ENCODE measurements at regions not wholly inside any gene's neighbourhood (a gene's known extent, or its start where the extent isn't known, plus 50 kb on each side); places are given as distances from the start of the nearest gene placed in this dataset.

GRCh38 chr18:51287818-51288508, 90.5 kb upstream of the MEX3C start:
- no peak overlapping the region for H3K4me3 ChIP-seq (ENCODE audit: low read depth, low read length)
- TF ChIP-seq, protein P1, sequence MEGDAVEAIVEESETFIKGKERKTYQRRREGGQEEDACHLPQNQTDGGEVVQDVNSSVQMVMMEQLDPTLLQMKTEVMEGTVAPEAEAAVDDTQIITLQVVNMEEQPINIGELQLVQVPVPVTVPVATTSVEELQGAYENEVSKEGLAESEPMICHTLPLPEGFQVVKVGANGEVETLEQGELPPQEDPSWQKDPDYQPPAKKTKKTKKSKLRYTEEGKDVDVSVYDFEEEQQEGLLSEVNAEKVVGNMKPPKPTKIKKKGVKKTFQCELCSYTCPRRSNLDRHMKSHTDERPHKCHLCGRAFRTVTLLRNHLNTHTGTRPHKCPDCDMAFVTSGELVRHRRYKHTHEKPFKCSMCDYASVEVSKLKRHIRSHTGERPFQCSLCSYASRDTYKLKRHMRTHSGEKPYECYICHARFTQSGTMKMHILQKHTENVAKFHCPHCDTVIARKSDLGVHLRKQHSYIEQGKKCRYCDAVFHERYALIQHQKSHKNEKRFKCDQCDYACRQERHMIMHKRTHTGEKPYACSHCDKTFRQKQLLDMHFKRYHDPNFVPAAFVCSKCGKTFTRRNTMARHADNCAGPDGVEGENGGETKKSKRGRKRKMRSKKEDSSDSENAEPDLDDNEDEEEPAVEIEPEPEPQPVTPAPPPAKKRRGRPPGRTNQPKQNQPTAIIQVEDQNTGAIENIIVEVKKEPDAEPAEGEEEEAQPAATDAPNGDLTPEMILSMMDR (conservative IDR thresholded peaks at IDR 0.05; ENCODE audit: low read depth, low read length) = no peak
- DNase-seq (ENCODE audit: low read depth) = no peak

- DNase-seq (ENCODE audit: low read depth) = no peak
- no peak overlapping the region for H3K4me3 ChIP-seq (ENCODE audit: low read depth, low read length)
- TF ChIP-seq, protein P1 (conservative IDR thresholded peaks at IDR 0.05; ENCODE audit: low read depth, low read length) = no peak
Measured at GRCh38 chr18:51288582-51288981, 91.1 kb upstream of the MEX3C start.

GRCh38 chr18:51290860-51291259, 93.4 kb upstream of the MEX3C start:
- TF ChIP-seq, protein P1 (conservative IDR thresholded peaks at IDR 0.05; ENCODE audit: low read depth, low read length) = no peak
- DNase-seq (ENCODE audit: low read depth) = no peak
- H3K4me3 ChIP-seq (ENCODE audit: low read depth, low read length) = no peak overlapping the region

- TF ChIP-seq, protein P1 (conservative IDR thresholded peaks at IDR 0.05; ENCODE audit: low read depth, low read length) = no peak
- H3K4me3 ChIP-seq (ENCODE audit: low read depth, low read length) = no peak overlapping the region
- no peak for DNase-seq (ENCODE audit: low read depth)
Measured at GRCh38 chr18:51300912-51301311, 103.4 kb upstream of the MEX3C start.

DNA sequence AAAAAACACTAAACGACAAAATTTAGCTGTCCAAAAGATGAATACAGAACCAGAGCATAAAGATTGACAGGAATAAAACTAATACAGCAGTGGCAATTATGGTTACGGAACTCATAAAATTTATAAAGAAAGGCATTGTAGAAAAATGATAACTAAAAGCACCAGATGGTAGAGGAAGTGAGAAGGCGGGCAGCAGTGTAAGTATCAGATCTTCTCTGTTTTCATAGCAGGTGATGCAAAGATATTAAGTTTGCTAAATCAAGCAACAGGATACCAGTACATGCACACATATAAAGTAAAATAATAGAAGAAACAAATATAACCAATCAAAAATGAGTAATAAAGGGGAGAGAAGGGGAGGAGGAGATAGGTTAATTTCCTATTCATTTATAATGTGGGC, 103.9 kb upstream of the MEX3C start:
- TF ChIP-seq, protein P1 (conservative IDR thresholded peaks at IDR 0.05; ENCODE audit: low read depth, low read length) = no peak
- no peak overlapping the region for H3K4me3 ChIP-seq (ENCODE audit: low read depth, low read length)
- no peak for DNase-seq (ENCODE audit: low read depth)

GRCh38 chr18:51316677-51317076, 119.2 kb upstream of the MEX3C start:
- H3K4me3 ChIP-seq (ENCODE audit: low read depth, low read length) = no peak overlapping the region
- no peak for DNase-seq (ENCODE audit: low read depth)
- TF ChIP-seq, protein P1 (conservative IDR thresholded peaks at IDR 0.05; ENCODE audit: low read depth, low read length) = no peak

- H3K4me3 ChIP-seq (ENCODE audit: low read depth, low read length) = no peak overlapping the region
- no peak for DNase-seq (ENCODE audit: low read depth)
- TF ChIP-seq, protein P1 (conservative IDR thresholded peaks at IDR 0.05; ENCODE audit: low read depth, low read length) = no peak
Measured at GRCh38 chr18:51321696-51322095, 124.2 kb upstream of the MEX3C start.

All from epithelial cell of proximal tubule (primary cell).